Upper lobe of left lung (tissue), 4 donors: ENCODE measurements at regions not wholly inside any gene's neighbourhood (a gene's known extent, or its start where the extent isn't known, plus 50 kb on each side); places are given as distances from the start of the nearest gene placed in this dataset.

Source experiments
- EP300 ChIP-seq, 4 donors: sonication (generic); formaldehyde crosslinking; IDR thresholded peaks; one replicate each; pipeline ENCODE4 v1.5.1; 2017; ENCODE audit warnings: antibody characterized with exemption in 4 of 4, control low read depth in 2 of 4
- POLR2A ChIP-seq, 4 donors: fragments of 450-650 bp; IDR thresholded peaks; one replicate each; pipeline ENCODE4 v1.5.1; 2016 to 2017; ENCODE audit warnings: antibody characterized with exemption in 4 of 4, mild to moderate bottlenecking in 2 of 4
- POLR2AphosphoS5 ChIP-seq, 2 donors: sonication (generic); formaldehyde crosslinking; IDR thresholded peaks; one replicate each; pipeline ENCODE4 v1.5.1; 2017; ENCODE audit warnings: antibody characterized with exemption in 2 of 2
- TF ChIP-seq, protein P1 (sequence below), 6 experiments: fragments of 450-650 bp in 4 of 6; fragments of 200-600 bp in 2 of 6; sonication (generic) in 2 of 6; IDR thresholded peaks; one replicate each; pipeline ENCODE4 v1.5.1; 2016 to 2019; ENCODE audit warnings: antibody characterized with exemption in 6 of 6

DNA sequence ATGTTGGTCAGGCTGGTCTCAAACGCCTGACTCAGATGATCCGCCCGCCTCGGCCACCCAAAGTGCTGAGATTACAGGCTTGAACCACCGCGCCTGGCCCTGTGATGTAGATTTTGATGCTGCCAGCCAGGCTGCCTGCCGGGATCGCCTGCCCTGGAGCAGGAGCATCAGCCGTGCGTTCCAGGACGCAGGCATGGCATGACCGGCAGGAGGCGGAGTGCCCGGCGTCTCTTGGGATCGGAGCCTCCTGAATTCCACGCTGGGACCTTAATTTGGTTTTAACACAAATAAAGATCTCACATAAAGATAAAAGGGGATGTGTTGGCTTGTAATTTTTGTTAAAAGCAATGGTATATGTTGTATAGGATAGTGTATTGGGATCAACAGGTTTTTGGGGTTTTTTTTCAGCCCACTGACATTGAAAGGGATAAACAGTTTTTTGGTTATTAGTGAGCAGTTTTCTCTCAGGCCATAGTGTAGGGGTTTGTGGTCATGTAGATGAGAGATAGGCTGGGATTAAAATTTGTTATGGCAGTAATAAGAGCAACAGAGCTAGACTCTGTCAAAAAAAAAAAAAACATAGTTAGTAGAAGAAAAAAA is 1406.4 kb downstream of the UQCRFS1 start:
- TF ChIP-seq, protein P1, sequence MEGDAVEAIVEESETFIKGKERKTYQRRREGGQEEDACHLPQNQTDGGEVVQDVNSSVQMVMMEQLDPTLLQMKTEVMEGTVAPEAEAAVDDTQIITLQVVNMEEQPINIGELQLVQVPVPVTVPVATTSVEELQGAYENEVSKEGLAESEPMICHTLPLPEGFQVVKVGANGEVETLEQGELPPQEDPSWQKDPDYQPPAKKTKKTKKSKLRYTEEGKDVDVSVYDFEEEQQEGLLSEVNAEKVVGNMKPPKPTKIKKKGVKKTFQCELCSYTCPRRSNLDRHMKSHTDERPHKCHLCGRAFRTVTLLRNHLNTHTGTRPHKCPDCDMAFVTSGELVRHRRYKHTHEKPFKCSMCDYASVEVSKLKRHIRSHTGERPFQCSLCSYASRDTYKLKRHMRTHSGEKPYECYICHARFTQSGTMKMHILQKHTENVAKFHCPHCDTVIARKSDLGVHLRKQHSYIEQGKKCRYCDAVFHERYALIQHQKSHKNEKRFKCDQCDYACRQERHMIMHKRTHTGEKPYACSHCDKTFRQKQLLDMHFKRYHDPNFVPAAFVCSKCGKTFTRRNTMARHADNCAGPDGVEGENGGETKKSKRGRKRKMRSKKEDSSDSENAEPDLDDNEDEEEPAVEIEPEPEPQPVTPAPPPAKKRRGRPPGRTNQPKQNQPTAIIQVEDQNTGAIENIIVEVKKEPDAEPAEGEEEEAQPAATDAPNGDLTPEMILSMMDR (IDR thresholded peaks at IDR 0.05) = no peak
- TF ChIP-seq EP300 (IDR thresholded peaks at IDR 0.05) (no peak), POLR2A (IDR thresholded peaks at IDR 0.05) (no peak), POLR2AphosphoS5 (IDR thresholded peaks at IDR 0.05) (no peak)
